AG08395 (cell line): ENCODE measurements at regions not wholly inside any gene's neighbourhood (a gene's known extent, or its start where the extent isn't known, plus 50 kb on each side); places are given as distances from the start of the nearest gene placed in this dataset.

Experiments
- DNase-seq: peaks from one replicate; pipeline ENCODE4 v3.0.0; 2012; ENCODE audit warnings: mixed read lengths, low spot score

DNA sequence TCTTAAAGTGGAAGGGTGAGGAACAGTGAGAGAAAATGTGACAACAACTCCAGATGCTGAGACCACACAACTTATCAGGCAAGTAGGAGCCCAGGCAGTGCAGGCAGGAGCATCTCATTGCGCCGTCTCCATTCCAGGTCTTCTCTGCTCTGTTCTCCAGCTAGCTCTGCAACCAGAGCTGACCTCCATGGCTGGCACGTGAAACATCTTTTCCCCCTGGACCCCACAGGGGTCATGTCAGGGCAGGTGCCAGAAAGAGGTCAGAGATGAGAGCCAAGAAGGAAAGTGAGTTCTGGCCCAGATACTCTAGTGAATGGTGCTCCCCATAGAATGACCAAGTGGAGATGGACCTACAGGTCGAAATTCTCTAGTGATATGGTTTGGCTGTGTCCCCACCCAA is 281.4 kb downstream of the SMOC2 start:
- no peak for DNase-seq

DNA sequence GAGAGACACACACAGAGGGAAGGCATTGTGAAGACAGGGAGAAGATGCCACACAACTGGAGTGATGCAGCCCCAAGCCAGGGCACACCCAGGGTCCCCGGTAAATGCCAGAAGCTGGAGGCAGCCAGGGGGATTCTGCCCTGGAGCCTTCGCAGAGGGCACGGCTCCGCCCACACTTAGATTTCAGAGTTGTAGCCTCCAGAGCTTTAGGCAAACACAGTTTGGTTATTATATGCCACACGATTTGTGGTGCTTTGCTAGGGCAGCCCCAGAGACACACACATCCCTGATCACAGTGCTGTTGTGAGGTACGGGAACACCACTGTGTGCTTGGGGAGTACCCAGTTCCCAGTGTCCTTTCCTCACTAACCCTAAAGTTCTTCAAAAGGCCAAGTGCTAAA is 280.6 kb downstream of the SMOC2 start:
- DNase-seq, result no peak

DNA sequence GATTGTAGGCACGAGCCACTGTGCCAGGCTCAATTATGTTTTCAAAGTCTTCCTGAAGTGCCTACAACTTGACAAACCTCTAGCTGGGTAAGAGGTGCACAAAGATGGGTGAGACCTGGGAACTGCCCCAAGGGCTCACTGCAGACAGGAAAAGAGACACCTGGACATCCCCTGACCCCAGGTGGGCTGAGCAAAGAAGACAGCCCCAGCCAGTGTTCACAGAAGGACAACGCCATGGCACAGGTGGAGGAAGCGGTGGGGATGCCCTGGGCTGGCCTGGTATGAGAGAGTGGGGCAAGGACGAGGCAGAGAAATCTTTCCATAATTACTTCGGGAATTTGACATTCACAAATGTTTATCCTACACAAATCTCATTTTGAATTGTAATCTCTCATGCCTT is 278.9 kb downstream of the SMOC2 start:
- no peak for DNase-seq

DNA sequence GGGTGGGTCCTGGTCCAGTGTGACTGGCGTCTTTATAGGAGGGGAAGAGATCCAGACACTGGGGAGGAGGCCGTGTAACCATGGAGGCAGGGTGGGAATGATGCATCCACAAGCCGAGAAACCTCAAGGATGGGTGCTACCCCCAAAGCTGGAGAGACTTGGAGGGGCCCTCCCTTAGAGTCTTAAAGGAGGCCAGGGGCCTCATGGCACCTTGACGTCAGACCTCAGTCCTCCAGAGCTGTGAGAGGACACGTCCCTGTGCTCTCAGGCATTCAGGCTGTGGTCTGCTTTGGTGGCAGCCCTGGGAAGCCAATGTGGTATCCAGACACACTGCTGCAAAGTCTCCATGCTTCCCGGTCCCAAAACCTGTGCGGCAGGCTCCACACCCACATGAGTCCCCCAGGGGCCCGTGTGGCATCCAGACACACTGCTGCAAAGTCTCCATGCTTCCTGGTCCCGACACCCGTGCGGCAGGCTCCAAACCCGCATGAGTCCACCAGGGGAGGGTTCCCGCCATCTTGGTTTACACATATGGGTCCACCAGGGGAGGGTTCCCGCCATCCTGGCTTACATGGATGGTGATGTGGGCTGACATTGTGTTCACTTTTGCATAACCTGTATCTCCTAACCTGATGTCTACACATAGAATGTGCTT is 278.0 kb downstream of the SMOC2 start:
- no peak for DNase-seq
